ENCODE measurements at regions not wholly inside any gene's neighbourhood (a gene's known extent, or its start where the extent isn't known, plus 50 kb on each side); places are given as distances from the start of the nearest gene placed in this dataset.

DNA sequence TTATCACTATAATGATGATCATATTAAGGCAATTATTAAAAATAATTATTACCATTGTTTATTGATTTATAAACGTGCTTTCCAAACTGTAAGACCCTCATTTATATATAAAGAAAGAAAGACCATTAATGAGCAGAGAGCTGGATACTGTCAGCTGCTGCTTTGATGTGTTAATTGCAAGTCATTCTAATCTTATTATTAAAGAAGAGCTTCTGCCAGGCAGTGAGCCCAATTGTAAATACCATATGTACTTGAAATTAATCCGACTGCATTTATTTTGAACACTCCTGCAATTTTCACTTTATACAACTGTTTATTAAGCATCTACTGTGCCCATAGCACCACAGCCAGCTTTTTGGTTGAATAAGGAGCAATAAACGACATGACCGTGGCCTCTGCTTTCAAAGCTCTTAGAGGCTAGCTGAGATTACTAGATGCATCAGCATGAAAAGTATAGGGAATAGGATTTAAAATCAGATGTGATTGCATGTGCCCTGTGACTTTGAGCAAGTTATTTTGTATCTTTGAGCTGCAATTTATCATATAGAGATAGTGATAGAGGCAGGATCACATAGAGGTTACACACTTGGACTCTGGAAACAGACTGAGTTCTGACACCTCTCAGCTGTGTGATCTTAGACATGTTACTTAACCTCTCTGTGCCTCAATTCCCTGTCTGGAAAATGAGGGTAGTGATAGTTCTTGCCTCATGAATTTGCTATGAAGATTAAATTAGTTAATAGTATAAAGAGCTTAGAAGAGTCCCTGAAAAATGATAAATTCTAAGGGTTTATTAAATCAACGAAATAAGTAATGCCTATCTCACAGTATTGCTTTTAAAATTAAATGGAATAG lies 83.4 kb downstream of the MYCN start:
- no peak for DNase-seq

DNA sequence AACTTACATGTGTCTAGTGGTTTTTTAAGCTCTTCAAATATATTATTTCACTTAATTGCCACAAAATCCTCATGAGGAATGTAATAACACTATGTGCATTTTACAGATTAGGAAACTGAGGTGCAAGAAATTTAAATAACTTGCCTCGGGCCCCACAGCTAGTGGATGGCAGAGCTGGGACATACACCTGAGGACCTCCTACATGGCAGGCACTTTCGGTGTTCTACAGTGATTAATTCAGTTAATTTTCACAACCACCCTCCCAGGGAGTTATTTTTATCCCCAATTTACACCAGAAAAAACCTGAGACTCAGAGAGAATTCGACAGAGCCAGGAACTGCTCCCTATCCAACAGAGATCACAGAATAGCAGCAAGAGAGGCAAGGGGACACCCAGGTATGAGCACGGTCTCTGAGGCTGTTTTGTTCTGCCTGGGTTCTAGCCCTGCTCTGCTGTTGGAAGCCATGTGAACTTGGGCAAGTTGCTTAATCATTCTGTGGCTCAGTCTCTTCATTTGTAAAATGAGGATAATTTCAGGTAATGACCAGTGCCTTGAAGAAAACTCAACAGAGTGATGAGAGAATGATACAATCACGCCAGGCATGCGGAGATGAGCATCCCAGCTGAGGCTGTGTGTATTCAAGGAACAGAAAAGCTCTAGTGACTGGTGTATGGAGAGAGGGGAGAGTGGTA lies 82.3 kb downstream of the MYCN start:
- no peak for DNase-seq

DNA sequence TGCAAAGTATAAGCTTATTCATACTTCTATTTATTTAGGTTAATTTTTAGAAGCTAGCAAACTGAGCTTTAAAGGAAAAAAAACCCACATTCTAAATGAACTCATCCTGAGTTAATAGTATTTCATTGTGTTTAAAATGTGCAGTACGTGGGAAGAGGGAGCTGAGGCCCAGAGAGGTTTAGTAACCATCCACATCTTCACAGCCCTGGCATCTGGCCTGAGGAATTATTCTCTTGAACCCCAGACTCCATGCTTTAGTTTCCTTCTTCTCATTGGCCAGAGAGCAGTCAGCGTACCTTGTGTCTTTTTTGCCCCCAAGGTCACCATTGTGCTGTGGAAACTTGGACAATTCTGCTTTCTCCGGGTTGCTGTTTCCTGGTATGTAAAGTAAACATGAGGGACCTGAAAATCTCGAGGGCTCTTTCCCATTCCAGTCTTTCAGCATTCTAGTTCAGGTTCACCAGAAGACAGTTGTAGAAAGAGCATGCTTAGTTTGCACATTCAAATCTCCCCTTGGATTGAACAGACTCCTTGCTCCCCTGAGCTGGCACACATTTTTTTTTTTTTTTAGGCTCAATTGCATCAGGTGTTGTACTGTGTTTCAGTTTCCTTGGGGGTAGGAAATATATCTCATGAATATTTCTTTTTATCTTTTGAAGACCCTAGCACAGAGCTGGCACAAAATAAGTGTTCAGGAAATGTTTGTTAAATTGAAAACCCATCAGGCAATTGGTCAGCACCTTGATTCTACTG lies 81.4 kb downstream of the MYCN start:
- DNase-seq, result no peak

DNA sequence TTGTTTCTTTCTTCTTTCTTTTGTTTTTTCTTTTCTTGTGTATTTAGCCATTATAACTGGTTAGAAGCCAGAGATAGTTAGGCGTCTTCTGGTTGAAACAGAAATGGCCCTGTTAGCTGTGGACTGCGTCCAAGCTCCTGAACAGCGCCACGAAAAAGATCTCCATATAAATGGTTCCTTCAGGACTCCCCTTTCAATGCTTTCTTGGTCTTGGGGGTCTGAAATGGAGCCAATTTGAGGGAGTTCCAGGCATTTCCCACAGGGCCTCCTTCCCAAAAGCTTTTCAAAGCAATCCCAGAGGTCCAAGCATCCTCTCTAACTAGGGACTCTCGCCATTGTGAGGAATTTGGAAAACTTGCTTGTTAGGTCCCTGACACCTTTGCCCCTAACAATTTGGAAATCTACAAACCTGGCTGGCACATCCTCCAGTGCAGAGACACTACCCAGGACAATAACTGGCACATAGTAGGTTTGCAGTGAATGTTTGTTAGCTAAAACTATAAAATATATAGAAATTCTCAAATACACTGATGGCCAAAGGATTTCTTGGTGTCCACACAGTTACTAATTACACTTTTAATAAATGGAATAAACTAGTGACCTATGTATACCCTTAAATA lies 80.1 kb downstream of the MYCN start:
- no peak for DNase-seq

DNA sequence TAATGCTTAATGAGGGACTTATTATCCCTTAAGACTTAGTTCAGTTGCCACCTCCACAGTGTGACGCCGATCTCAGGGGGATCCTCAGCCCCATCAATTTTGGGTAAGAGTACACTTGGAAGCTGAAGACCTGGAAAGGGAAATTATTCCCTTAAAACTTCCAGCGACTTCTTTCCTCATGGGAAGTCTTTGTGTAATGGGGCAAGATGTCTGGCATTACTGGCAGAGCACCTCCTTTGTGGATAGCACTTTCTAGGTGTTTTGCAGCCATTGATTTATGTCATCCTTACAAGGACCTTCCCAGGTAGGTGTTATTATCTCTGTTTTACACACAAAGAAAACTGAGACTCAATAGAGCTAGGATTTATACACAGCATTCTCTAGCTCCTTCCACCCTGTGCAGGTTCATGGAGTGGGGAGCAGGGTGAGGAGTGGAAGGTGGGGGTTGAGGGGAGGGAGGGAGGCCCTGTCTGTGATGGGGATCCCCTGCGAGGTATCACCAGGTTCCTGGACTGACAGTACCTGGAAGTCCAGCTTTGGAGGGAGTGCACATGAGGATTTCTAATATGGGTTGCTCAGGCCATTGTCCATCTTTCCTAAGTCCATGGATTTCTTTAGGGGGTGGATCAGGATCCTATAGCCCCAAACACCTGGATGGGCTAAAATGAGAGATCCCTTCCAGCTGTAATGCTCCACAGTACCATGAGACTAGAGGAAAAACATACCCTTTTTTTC lies 79.4 kb downstream of the MYCN start:
- DNase-seq, result no peak

DNA sequence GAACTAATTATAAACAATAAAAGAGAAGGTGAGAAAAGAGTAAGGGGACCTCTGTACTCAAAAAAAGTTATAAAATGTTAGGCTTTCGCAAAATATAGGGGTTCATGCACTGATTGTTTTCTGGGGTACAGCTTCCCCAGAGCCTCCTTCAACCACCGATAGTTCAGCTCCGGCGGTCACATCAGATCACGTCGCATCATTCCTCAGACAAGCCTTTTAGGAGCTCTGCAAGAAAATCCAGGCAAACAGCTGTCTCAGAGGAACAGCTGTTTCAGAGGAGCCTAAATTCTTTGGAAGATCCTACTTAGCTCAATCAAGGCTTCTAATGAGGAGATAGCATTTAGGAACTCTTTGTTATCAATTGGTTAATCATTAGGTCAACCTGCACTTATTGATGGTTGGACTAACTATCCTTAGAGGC lies 78.7 kb downstream of the MYCN start:
- no peak for DNase-seq

DNA sequence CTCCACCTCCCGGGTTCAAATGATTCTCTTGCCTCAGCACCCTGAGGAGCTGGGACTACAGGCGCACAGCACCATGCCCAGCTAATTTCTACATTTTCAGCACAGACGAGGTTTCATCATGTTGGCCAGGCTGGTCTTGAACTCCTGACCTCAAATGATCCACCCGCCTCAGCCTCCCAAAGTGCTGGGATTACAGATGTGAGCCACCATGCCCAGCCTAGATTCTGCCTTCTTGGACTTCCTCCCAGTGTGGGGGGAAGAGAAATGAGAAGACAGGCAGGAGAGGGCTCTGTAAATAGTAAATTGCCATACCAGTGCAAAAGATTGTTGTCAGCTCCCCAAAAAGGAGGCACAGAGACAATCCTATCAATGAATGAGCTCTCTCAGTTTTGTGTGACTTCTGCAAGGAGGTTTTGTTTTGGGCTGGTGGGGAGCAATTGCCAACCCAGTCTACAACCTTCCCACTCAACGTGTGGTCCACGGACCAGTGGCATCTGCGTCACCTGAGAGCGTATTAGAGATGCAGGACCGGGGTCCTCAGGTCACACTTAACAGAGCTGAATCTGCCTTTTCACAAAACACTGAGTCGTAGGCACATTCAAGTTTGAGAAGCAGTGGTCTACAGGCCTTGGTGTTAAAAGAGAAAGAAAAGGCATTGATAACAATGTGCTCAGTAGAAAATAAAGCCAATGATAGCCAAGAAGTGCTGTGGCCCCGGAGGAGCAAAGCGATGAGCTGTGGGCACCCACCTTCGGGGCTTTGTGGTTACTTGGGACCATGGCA lies 78.1 kb downstream of the MYCN start:
- DNase-seq, result no peak

DNA sequence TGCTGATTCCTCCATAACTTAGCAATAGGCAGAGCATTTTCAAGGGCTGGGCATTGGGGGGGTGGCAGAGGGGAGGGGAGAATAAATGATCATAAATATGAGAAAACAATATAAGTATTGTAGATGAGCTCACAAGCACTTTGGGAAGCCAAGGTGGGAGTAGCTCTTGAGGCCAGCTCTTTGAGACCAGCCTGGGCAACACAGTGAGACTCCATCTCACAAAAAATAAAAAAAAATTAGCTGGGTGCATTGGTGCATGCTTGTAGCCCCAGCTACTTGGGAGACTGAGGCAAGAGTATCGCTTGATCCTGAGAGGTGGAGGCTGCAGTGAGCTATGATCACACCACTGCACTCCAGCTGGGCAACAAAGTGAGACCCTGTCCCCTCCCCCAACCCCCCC lies 75.9 kb downstream of the MYCN start:
- DNase-seq, result no peak

DNA sequence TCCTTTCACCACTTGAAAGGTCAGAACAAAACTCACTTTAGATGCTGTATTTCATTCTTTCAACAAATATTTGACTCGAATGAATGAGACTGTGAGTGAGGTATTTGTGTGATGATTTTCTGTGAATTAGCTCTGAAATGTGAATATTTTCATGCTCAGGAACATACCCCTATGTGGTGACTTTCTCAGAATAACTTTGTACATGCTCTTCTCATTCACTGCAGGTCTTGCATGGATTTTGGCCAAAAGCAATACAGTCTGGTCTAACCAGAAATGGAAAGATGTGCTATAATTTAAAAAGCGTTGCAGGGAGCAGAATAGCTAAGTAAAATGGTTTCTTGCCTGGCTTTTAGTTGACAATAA lies 75.5 kb downstream of the MYCN start:
- no peak for DNase-seq

DNA sequence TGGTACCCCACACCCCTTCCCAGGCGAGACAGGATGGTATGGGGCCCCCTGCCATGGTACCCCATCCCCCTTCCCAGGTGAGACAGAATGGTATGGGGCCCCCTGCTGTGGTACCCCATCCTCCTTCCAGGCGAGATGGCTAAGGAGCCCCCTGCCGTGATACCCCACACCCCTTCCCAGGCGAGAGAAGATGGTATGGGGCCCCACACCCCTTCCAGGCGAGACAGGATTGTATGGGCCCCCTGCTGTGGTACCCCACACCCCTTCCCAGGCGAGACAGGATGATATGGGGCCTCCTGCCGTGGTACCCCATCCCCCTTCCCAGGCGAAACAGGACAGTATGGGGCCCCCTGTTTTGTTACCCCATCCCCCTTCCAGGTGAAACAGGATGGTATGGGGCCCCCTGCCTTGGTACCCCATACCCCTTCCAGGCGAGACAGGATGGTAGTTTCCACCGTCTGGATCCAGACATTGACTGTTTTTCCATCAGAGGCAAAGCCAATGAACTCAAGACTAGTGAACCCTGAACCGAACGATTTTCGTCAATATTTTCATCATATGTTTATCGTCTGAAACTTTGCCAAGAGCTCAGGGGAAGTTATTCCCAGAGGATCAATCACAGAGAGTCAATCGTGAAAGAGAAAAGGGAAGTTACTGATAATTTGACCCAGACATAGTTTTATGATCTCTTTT lies 75.0 kb downstream of the MYCN start:
- no peak for DNase-seq

DNA sequence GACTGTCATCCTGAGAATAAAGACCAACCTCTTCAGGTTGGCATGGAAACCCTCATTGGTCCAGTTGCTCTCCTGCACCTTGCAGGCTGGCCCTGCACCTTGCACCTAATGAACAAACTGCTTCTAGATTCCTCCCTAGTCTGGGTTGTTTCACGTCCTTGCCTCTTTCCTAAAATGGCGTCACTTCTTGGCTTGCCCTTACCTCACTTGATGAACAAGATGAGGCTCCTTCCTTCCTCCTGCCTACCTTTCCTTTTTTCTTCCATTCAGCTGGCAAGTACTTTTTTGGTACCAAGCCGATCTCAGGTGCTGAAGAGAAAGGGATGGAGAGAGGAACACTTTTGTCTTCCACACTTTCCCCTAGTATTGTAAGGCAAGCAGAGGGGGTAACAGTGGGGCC lies 74.5 kb downstream of the MYCN start:
- no peak for DNase-seq

DNA sequence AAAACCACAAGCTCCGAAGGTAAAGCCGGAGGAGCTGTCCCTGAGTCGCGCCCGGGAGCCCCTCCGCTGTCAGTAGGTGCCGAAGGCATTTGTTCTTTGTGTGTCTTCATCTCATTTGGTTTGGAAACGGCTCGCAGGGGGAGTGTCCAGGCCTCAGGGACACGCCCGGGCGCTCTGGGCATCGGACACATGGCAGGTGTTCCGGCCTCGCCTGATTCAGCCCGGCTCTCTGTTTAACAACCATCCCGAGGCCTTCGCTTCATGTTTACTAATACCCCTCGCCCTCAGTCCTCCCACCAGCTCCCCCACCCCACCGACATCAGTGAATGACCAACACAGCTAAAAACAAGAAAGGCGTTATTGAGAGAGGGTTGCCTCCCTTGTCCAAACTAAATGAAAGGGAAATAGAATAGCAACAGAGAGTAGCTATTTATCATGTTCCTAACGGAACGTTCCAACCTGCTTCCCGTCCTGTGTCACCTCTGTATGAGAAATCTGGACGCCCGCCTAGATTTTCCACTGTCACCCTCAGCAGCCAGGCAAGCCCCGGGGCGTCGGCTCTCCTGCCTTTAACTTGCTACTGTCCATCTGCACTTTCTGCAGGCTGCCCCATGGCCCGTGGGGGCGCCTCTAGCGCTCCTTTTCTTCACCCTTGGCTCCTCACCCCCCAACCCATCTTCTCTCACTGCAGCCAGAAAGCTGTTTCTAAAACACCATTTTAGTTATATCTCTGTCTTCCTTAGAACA lies 73.9 kb downstream of the MYCN start:
- DNase-seq, result no peak

DNA sequence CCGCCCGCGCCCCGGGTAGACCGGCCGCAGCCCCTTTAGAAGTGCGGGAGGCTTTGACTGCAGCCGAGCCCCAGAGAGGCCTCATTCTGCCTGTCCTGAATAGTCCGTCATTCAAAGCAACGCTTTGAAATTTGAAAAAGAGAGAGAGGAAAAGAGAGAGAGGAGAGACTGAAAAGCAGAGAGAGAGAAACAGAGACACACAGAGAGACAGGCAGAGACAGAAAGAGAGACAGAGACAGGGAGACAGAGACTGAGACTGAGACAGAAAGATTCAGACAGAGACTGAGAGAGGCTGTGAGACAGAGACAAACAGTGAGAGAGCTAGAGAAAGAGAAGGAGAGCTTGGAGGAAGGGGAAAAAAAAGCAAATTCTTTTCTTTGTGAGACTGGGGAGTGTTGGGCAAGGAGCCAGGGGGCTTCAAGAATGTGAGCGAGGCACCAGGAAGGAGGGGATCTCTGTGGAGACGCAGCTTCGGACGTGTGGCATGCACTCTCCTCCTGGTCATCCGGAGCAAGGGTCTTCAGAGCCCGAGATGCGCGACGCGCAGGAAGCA lies 73.1 kb downstream of the MYCN start:
- no peak for DNase-seq

DNA sequence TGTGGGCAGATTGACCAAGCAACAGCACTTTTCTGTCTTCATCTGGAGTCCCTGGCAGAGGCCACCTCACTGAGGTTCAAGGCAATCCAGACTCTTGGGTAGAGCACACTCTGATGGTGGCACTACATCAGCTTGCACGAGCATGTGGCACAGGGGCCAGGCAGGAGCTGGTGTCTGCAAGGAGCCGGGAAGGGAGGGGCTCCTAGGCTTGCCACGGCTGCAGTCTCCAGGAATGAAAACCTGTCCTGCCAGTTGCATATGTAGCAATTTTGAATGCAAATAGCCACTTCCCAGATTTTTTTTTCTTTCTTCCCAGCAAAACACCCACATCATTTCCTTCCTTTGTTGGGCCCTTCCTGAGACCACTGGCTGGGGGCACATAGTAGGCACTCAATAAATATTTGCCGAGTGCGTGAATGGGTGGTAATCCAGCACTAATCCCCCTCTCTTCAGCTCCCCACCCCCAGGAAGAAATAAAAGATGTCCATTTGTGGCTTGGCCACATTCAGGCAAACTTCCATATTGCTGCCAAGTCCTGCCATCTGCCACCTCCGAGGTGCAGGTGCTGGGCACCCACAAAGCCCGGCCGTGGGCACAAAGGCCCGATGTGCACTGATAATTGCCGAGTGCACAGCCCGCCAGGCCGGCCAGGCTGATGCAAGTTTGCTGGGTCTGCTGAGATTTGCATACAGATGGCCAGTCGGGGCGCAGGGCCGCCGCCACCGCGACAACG lies 72.4 kb downstream of the MYCN start:
- DNase-seq, result no peak

DNA sequence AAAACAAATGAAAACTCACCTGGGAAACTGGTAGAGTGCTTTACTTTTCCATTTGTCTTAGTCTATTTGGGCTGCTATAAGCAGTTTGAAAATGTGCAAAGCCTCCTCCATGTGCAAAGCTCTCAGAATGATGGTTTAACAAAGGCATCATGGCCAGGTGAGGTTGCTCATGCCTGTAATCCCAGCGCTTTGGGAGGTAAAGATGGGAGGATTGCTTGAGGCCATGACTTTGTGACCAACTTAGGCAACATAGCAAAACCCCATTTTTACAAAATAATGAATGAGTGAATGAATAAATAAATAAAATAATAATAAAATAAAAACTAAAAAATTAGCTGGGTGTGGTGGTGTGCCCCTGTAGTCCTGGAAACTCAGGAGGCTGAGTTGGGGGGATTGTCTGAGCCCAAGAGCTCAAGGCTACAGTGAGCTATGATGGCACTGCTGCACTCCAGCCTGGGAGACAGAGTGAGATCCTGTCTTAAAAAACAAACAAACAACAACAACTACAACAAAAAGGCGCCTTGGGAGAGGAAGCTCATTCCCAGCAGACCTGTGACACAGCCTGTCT lies 71.8 kb downstream of the MYCN start:
- DNase-seq, result no peak

DNA sequence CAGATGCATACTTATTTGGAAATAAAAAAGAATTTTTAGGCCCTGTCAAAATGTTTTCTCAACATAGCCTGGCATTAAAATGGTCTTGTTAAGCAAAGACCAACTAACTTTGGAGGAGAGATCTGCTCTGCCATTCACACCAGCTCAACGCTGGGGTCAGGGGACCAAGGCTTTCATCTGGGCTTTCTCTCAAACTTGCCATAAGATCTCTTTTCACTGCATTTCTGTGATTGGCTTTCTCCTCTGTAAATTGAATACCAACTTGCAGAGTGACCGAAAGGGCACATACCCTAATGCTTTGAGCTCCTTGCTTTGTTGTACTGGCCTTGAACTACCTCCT lies 71.2 kb downstream of the MYCN start:
- DNase-seq, result no peak

DNA sequence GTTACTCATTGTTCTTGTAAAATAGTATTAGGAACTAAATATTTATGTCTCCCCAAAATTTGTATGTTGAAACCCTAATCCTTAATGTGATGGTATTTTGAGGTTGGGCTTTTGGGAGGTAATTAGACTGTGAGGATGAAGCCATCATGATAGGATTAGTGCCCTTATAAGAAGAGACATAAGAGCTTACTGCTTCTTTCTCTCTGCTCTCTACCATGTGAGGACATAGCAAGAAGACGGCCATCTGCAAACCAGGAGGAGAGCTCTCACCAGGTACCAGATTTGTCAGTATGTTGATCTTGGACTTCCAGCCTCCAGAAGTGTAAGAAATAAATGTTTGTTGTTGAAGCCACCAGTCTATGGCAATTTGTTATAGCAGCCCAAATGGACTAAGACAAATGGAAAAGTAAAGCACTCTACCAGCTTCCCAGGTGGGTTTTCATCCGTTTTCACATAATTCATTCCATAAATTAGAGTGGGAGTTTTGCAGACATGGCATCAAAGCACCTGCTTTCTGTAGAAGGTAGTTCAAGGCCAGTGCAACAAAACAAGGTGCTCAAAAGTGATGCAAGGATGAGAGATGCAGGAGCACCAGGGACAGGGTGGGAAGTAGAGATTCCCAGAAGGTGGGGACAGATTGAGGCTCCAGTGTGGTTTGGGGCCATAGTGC lies 70.7 kb downstream of the MYCN start:
- no peak for DNase-seq

DNA sequence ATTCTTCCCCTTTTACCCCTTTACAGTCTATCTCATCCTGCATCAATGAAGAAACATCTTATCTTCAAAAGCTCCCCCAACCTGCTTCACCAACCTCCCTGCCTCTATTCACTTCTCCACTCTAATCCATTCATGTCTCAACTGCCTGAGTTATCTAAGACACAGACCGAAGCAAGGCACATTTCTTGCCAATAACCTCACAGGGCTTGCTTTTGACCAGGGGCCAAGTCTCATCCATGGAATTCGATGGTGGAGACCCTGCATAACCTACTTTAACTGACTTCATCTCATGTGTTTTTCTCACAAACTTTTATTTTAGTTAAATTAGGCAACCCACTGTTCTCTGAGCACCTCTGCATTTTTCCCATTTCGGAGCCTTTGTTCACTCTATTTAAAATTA lies 69.7 kb downstream of the MYCN start:
- no peak for DNase-seq

DNA sequence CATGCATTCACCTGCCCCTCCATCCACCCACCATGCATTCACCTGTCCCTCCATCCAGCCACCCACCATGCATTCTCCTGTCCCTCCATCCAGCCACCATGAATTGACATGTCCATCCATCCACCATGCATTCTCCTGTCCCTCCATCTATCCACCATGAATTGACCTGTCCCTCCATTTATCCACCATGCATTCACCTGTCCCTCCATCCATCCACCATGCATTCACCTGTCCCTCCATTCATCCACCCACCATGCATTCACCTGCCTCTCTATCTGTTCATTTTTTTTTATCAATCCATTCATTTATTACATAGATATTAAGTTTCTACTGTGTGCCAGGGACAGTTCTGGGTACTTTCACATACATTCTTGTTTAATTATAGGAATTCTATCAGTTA lies 69.2 kb downstream of the MYCN start:
- DNase-seq, result no peak
